ENCODE measurements at regions not wholly inside any gene's neighbourhood (a gene's known extent, or its start where the extent isn't known, plus 50 kb on each side); places are given as distances from the start of the nearest gene placed in this dataset.

DNA sequence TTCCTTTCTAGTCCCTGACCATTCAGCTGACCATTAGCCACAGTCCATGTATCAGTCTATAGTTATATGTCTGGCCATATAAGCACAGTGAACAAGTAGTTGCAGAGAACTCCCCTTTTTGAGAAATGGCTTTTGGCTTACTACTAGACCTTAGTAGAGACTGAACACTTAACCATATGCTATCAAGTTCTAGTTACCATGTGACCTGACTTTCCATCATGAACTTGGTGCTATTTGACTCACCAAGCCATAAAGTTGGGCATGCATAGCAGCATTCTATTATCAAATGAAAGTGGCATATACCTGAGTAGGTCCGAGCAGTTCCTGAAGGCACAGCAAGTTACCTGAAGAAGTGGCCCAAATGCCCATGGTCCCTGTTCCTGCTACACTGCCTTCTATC is 74.5 kb upstream of the IL2 start:
- H3K36me3 ChIP-seq (ENCODE audit: low read depth, low read length): no peaks in the 10 kb centered on the region
- no peaks in the 10 kb centered on the region for H3F3A ChIP-seq (ENCODE audit: low read length, unreplicated experiment)
- no TSS peak for BruUV-seq (replicated peaks)
- H3K9ac ChIP-seq (ENCODE audit: low read length): no peak overlapping the region
- H3K27me3 ChIP-seq (ENCODE audit: low read length): no peaks in the 10 kb centered on the region
- H4K20me1 ChIP-seq (ENCODE audit: low read length): no peaks in the 10 kb centered on the region
- no peak for TF ChIP-seq EZH2 (IDR thresholded peaks at IDR 0.05; ENCODE audit: low read length, unreplicated experiment)
- TF ChIP-seq, protein P1, sequence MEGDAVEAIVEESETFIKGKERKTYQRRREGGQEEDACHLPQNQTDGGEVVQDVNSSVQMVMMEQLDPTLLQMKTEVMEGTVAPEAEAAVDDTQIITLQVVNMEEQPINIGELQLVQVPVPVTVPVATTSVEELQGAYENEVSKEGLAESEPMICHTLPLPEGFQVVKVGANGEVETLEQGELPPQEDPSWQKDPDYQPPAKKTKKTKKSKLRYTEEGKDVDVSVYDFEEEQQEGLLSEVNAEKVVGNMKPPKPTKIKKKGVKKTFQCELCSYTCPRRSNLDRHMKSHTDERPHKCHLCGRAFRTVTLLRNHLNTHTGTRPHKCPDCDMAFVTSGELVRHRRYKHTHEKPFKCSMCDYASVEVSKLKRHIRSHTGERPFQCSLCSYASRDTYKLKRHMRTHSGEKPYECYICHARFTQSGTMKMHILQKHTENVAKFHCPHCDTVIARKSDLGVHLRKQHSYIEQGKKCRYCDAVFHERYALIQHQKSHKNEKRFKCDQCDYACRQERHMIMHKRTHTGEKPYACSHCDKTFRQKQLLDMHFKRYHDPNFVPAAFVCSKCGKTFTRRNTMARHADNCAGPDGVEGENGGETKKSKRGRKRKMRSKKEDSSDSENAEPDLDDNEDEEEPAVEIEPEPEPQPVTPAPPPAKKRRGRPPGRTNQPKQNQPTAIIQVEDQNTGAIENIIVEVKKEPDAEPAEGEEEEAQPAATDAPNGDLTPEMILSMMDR (conservative IDR thresholded peaks at IDR 0.05; ENCODE audit: low read depth, low read length): no peak
- no peak for TF ChIP-seq EZH2phosphoT487 (IDR thresholded peaks at IDR 0.05; ENCODE audit: borderline replicate concordance, low read length)
- no peaks in the 10 kb centered on the region for H3K4me1 ChIP-seq (ENCODE audit: insufficient read depth, low read length)
- no peak overlapping the region for H3K4me2 ChIP-seq (ENCODE audit: low read length)
- DNase-seq: no peak
- H3K4me3 ChIP-seq (ENCODE audit: low read length): no peak overlapping the region
- intact Hi-C loops (cut with micrococcal nuclease): no loop called here
- H2AFZ ChIP-seq (ENCODE audit: low read length): no peak overlapping the region
- H3K9me2 ChIP-seq (replicated peaks; ENCODE audit: low read length): no peaks in the 10 kb centered on the region
- no peaks in the 10 kb centered on the region for H3K79me2 ChIP-seq (ENCODE audit: low read length)
- CTCF ChIA-PET: no interaction called here
- no peaks in the 10 kb centered on the region for H3K9me3 ChIP-seq (ENCODE audit: low read length)
- H3K27ac ChIP-seq (ENCODE audit: low read length): no peak overlapping the region
- no peak for ATAC-seq
- POLR2A ChIA-PET (ENCODE audit: unreplicated experiment): no interaction called here

DNA sequence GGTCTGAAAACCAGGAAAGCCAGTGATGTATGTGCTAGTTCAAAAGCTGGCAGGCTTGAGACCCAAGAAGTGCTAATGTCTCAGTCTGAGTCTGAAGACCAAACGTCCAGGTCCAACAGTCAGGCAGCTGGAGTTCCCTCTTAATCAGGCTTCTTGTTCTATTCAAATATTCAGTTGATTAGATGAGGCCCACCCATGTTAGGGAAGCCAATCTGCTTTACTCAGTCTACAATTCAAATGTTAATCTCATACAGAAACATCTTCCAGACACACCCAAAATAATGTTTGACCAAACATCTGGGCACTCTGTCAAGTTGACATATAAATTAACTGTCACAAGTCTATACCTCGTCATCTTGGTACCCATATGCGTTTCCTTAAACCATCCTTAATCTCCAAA is 72.4 kb upstream of the IL2 start:
- DNase-seq: no peak
- Histone ChIP-seq H3K36me3 (ENCODE audit: low read depth, low read length) (no peaks in the 10 kb centered on the region), H3K4me1 (ENCODE audit: insufficient read depth, low read length) (no peaks in the 10 kb centered on the region), H2AFZ (ENCODE audit: low read length) (no peak overlapping the region), H3K9ac (ENCODE audit: low read length) (no peak overlapping the region), H4K20me1 (ENCODE audit: low read length) (no peaks in the 10 kb centered on the region), H3K27ac (ENCODE audit: low read length) (no peak overlapping the region), H3K9me2 (replicated peaks; ENCODE audit: low read length) (no peaks in the 10 kb centered on the region), H3K27me3 (ENCODE audit: low read length) (no peaks in the 10 kb centered on the region), H3K4me3 (ENCODE audit: low read length) (no peak overlapping the region), H3K79me2 (ENCODE audit: low read length) (no peaks in the 10 kb centered on the region), H3K9me3 (ENCODE audit: low read length) (no peaks in the 10 kb centered on the region), H3K4me2 (ENCODE audit: low read length) (no peak overlapping the region), H3F3A (ENCODE audit: low read length, unreplicated experiment) (no peaks in the 10 kb centered on the region)
- CTCF ChIA-PET: no interaction called here
- POLR2A ChIA-PET (ENCODE audit: unreplicated experiment): no interaction called here
- BruUV-seq (replicated peaks): no TSS peak
- intact Hi-C loops (cut with micrococcal nuclease): no loop called here
- TF ChIP-seq EZH2 (IDR thresholded peaks at IDR 0.05; ENCODE audit: low read length, unreplicated experiment): no peak
- TF ChIP-seq EZH2phosphoT487 (IDR thresholded peaks at IDR 0.05; ENCODE audit: borderline replicate concordance, low read length): no peak
- TF ChIP-seq, protein P1 (conservative IDR thresholded peaks at IDR 0.05; ENCODE audit: low read depth, low read length): no peak
- no peak for ATAC-seq

DNA sequence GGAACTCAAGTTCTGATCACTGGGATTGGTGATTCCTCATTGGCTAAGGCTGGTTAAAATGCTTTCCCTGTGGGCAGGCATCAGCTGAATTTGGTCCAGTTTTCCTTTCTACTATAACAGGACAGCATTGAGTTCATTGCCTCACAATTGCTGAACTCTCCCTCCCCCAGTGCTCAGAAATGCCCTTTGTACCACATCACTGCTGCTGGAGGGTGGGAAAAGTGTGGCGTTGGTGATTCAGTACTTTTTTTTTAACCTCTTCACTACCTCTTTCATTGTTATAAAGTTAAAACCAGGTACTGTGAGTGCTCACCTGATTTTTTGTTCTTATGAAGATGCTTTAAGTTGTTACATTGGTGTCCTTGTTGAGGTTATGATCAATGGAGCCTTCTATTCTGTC is 69.3 kb upstream of the IL2 start:
- no peaks in the 10 kb centered on the region for H4K20me1 ChIP-seq (ENCODE audit: low read length)
- TF ChIP-seq EZH2phosphoT487 (IDR thresholded peaks at IDR 0.05; ENCODE audit: borderline replicate concordance, low read length): no peak
- no peak for TF ChIP-seq EZH2 (IDR thresholded peaks at IDR 0.05; ENCODE audit: low read length, unreplicated experiment)
- TF ChIP-seq, protein P1 (conservative IDR thresholded peaks at IDR 0.05; ENCODE audit: low read depth, low read length): no peak
- H3K27ac ChIP-seq (ENCODE audit: low read length): no peak overlapping the region
- H3F3A ChIP-seq (ENCODE audit: low read length, unreplicated experiment): no peaks in the 10 kb centered on the region
- H3K9me2 ChIP-seq (replicated peaks; ENCODE audit: low read length): no peaks in the 10 kb centered on the region
- H3K4me2 ChIP-seq (ENCODE audit: low read length): no peak overlapping the region
- no peak overlapping the region for H3K9ac ChIP-seq (ENCODE audit: low read length)
- H2AFZ ChIP-seq (ENCODE audit: low read length): no peak overlapping the region
- no peaks in the 10 kb centered on the region for H3K4me1 ChIP-seq (ENCODE audit: insufficient read depth, low read length)
- no peaks in the 10 kb centered on the region for H3K79me2 ChIP-seq (ENCODE audit: low read length)
- CTCF ChIA-PET: no interaction called here
- H3K4me3 ChIP-seq (ENCODE audit: low read length): no peak overlapping the region
- DNase-seq: no peak
- no peaks in the 10 kb centered on the region for H3K27me3 ChIP-seq (ENCODE audit: low read length)
- BruUV-seq (replicated peaks): no TSS peak
- POLR2A ChIA-PET (ENCODE audit: unreplicated experiment): no interaction called here
- intact Hi-C loops (cut with micrococcal nuclease): no loop called here
- ATAC-seq: no peak
- no peaks in the 10 kb centered on the region for H3K9me3 ChIP-seq (ENCODE audit: low read length)
- no peaks in the 10 kb centered on the region for H3K36me3 ChIP-seq (ENCODE audit: low read depth, low read length)
